C4-2B (cell line): ENCODE measurements at regions not wholly inside any gene's neighbourhood (a gene's known extent, or its start where the extent isn't known, plus 50 kb on each side); places are given as distances from the start of the nearest gene placed in this dataset.

Experiments
- H3K27ac ChIP-seq: fragments of 450-650 bp; 2 replicates; pipeline ENCODE4 v1.5.1; 2017
- ZFX ChIP-seq: fragments of 450-650 bp; IDR thresholded peaks from 2 replicates; pipeline ENCODE4 v1.6.1; 2017
- TF ChIP-seq, protein P1 (sequence below): fragments of 450-650 bp; conservative IDR thresholded peaks from 2 replicates; pipeline ENCODE4 v1.5.1; 2017; ENCODE audit warnings: mild to moderate bottlenecking

DNA sequence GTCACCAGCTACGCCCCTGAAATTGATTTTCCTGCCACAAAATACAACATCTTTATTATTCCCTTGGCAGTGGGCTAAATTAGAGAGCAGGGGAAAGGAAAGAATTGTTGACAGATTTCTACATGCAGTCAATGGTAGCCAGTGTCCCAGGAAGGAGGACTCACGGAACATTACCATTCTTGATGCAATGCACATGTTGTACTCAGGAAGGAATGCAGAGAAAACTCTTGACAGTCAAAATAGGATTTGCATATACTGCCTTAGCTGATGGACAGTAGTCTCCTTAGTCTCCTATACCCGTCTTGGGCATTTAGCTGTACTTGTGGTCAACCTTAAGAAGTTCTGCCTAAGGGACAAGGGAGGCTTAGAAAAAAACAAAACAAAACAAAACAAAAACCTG lies 158.0 kb upstream of the GYPA start:
- TF ChIP-seq, protein P1, sequence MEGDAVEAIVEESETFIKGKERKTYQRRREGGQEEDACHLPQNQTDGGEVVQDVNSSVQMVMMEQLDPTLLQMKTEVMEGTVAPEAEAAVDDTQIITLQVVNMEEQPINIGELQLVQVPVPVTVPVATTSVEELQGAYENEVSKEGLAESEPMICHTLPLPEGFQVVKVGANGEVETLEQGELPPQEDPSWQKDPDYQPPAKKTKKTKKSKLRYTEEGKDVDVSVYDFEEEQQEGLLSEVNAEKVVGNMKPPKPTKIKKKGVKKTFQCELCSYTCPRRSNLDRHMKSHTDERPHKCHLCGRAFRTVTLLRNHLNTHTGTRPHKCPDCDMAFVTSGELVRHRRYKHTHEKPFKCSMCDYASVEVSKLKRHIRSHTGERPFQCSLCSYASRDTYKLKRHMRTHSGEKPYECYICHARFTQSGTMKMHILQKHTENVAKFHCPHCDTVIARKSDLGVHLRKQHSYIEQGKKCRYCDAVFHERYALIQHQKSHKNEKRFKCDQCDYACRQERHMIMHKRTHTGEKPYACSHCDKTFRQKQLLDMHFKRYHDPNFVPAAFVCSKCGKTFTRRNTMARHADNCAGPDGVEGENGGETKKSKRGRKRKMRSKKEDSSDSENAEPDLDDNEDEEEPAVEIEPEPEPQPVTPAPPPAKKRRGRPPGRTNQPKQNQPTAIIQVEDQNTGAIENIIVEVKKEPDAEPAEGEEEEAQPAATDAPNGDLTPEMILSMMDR, result no peak
- no peak for TF ChIP-seq ZFX
- no peak overlapping the region for H3K27ac ChIP-seq

DNA sequence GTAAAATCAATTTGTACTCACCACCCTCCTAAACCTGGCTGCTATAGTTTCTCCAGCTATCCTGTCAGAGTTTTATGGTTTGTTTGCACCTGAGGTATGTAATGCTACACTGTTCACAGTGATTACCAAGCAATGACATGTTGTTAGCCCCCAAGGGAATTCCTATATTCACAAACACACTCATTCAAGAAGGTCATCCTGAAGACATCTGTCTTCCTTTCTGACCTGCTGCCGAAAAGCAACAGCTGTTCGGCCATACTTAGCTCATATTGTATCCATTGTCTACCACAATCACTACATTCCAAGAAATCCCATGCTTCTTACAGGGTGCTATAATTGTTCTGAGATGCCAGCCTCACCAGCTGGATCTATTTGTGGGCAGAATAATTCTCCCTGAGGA lies 160.1 kb upstream of the GYPA start:
- H3K27ac ChIP-seq, result no peak overlapping the region
- TF ChIP-seq ZFX, result no peak
- TF ChIP-seq, protein P1, result no peak

DNA sequence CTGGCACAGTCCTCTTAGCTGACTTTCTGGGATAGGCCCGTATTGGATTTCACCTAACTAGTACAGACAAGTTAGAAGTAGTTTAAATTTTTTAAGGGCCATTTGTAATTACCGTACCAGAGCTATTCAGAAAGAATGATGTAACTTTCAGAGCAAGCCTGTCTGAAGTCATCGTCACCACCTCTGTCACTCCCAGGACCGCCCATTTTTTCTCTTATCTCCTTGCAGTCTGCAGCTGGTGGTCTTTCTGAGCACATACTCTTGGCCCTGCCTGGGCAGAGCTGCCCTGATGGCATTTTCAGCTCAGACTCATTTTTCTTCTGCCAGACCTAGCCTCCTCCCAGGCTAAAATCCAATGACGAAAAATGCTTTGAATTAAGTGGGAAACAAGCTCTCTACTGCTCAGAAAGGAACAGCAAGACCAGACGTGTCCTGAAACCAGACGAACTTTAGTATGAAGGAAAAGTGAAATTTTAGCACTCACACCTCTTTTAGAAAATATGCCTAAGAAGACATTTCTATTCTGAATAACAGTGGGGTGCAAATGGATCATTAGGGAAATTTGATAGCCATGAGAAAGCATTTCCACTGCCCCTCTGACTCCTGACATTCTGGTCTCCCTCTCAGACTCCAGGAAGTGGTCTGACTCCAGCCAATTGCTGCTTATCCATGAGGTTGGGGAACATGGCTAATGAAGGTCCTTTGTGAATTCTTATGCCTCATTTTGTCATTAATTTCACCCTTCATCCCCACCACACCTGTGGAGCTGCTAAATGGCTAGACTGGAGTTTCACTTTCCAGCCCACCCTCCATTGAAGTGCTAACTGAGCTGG lies 162.4 kb upstream of the GYPA start:
- no peak overlapping the region for H3K27ac ChIP-seq
- TF ChIP-seq, protein P1, result no peak
- TF ChIP-seq ZFX, result no peak

DNA sequence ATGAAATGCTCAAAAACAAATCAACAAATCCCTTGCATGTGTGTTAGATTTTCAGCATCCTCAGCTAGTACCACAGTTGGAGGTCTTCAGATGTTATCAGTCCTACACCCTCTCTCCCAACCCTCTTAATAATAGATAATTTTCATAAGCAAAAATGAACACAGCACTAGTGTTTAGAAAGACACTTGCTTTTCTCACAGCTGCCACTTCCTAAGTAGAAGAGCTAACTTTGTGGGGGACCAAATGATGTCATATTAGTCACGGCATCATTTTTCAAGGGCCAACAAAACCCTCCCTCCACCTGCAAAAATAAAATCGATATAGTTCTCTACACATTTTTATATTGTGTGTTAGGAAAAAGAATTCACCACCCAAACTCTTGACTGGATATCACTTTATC lies 163.5 kb upstream of the GYPA start:
- TF ChIP-seq ZFX, result no peak
- TF ChIP-seq, protein P1, result no peak
- H3K27ac ChIP-seq, result no peak overlapping the region

DNA sequence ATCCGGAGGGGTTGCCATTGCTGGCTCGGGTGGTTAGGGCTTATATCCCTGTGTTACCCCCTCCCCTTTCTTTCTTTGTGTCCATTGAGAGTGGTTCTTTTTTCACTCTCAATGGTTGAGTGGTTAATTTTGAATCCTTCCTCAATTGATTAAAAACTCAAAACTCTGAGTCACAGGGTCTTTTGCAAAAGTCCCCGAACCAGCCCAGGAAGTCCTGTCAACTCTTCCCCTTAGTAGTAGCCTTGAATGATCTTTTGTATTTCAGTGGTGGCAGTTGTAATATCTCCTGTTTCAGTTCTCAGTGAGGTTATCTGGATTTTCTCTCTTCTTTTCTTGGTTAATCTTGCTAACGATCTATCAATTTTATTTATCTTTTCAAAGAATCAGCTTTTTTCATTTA lies 170.0 kb upstream of the GYPA start:
- TF ChIP-seq, protein P1, result no peak
- no peak for TF ChIP-seq ZFX
- H3K27ac ChIP-seq, result no peak overlapping the region

GRCh38 chr4:144313370-144313769 lies 172.9 kb upstream of the GYPA start:
- no peak overlapping the region for H3K27ac ChIP-seq
- TF ChIP-seq, protein P1, result no peak
- TF ChIP-seq ZFX, result no peak

DNA sequence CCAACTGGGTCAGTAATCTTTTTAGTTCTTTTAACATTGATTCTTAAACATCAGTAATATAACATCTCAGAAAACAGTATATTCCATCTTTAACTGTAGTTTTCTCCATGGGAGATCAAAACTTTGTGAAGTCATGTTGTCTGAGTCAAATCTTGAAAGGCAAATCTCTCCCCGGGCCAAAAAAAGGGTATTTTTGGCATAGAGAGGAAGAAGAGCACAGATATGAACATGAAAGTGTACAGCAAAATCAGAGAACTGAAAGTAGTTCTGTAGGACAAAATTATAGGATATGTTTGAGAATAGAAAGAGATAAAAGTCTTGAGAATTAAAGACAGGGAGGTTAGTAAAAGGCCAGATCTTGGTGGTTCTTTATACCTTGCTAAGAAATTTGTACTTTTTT lies 176.4 kb upstream of the GYPA start:
- TF ChIP-seq, protein P1, result no peak
- TF ChIP-seq ZFX, result no peak

More for the DNA sequence above, 176.4 kb upstream of the GYPA start:
- no peak overlapping the region for H3K27ac ChIP-seq
